ENCODE measurements at regions not wholly inside any gene's neighbourhood (a gene's known extent, or its start where the extent isn't known, plus 50 kb on each side); places are given as distances from the start of the nearest gene placed in this dataset.
A peak's percentile ranks its signal among the peaks of the same experiment; 100 is the strongest.

- TF ChIP-seq, protein P1, sequence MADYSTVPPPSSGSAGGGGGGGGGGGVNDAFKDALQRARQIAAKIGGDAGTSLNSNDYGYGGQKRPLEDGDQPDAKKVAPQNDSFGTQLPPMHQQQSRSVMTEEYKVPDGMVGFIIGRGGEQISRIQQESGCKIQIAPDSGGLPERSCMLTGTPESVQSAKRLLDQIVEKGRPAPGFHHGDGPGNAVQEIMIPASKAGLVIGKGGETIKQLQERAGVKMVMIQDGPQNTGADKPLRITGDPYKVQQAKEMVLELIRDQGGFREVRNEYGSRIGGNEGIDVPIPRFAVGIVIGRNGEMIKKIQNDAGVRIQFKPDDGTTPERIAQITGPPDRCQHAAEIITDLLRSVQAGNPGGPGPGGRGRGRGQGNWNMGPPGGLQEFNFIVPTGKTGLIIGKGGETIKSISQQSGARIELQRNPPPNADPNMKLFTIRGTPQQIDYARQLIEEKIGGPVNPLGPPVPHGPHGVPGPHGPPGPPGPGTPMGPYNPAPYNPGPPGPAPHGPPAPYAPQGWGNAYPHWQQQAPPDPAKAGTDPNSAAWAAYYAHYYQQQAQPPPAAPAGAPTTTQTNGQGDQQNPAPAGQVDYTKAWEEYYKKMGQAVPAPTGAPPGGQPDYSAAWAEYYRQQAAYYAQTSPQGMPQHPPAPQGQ (CRISPR knock-in tag; IDR thresholded peaks at IDR 0.05; ENCODE audit: borderline replicate concordance) = no peak
- TF ChIP-seq SETDB1 (CRISPR knock-in tag; IDR thresholded peaks at IDR 0.05; ENCODE audit: borderline replicate concordance) (no peak), ZNF678 (CRISPR knock-in tag; IDR thresholded peaks at IDR 0.05) (no peak), ZFP82 (CRISPR knock-in tag; IDR thresholded peaks at IDR 0.05; ENCODE audit: borderline replicate concordance) (no peak), SALL1 (CRISPR knock-in tag; IDR thresholded peaks at IDR 0.05) (peak; percentile 100), SKIL (CRISPR knock-in tag; IDR thresholded peaks at IDR 0.05; ENCODE audit: borderline replicate concordance) (no peak), TFDP1 (CRISPR knock-in tag; IDR thresholded peaks at IDR 0.05; ENCODE audit: borderline replicate concordance) (no peak), ZBTB21 (CRISPR knock-in tag; IDR thresholded peaks at IDR 0.05) (no peak), BHLHE40 (IDR thresholded peaks at IDR 0.05; ENCODE audit: low read length) (no peak), ZNF780A (CRISPR knock-in tag; IDR thresholded peaks at IDR 0.05) (no peak), ZNF564 (CRISPR knock-in tag; IDR thresholded peaks at IDR 0.05) (no peak)
- TF ChIP-seq, protein P2, sequence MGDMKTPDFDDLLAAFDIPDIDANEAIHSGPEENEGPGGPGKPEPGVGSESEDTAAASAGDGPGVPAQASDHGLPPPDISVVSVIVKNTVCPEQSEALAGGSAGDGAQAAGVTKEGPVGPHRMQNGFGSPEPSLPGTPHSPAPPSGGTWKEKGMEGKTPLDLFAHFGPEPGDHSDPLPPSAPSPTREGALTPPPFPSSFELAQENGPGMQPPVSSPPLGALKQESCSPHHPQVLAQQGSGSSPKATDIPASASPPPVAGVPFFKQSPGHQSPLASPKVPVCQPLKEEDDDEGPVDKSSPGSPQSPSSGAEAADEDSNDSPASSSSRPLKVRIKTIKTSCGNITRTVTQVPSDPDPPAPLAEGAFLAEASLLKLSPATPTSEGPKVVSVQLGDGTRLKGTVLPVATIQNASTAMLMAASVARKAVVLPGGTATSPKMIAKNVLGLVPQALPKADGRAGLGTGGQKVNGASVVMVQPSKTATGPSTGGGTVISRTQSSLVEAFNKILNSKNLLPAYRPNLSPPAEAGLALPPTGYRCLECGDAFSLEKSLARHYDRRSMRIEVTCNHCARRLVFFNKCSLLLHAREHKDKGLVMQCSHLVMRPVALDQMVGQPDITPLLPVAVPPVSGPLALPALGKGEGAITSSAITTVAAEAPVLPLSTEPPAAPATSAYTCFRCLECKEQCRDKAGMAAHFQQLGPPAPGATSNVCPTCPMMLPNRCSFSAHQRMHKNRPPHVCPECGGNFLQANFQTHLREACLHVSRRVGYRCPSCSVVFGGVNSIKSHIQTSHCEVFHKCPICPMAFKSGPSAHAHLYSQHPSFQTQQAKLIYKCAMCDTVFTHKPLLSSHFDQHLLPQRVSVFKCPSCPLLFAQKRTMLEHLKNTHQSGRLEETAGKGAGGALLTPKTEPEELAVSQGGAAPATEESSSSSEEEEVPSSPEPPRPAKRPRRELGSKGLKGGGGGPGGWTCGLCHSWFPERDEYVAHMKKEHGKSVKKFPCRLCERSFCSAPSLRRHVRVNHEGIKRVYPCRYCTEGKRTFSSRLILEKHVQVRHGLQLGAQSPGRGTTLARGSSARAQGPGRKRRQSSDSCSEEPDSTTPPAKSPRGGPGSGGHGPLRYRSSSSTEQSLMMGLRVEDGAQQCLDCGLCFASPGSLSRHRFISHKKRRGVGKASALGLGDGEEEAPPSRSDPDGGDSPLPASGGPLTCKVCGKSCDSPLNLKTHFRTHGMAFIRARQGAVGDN (CRISPR knock-in tag; IDR thresholded peaks at IDR 0.05) = peak; percentile 98
- TF ChIP-seq, protein P3, sequence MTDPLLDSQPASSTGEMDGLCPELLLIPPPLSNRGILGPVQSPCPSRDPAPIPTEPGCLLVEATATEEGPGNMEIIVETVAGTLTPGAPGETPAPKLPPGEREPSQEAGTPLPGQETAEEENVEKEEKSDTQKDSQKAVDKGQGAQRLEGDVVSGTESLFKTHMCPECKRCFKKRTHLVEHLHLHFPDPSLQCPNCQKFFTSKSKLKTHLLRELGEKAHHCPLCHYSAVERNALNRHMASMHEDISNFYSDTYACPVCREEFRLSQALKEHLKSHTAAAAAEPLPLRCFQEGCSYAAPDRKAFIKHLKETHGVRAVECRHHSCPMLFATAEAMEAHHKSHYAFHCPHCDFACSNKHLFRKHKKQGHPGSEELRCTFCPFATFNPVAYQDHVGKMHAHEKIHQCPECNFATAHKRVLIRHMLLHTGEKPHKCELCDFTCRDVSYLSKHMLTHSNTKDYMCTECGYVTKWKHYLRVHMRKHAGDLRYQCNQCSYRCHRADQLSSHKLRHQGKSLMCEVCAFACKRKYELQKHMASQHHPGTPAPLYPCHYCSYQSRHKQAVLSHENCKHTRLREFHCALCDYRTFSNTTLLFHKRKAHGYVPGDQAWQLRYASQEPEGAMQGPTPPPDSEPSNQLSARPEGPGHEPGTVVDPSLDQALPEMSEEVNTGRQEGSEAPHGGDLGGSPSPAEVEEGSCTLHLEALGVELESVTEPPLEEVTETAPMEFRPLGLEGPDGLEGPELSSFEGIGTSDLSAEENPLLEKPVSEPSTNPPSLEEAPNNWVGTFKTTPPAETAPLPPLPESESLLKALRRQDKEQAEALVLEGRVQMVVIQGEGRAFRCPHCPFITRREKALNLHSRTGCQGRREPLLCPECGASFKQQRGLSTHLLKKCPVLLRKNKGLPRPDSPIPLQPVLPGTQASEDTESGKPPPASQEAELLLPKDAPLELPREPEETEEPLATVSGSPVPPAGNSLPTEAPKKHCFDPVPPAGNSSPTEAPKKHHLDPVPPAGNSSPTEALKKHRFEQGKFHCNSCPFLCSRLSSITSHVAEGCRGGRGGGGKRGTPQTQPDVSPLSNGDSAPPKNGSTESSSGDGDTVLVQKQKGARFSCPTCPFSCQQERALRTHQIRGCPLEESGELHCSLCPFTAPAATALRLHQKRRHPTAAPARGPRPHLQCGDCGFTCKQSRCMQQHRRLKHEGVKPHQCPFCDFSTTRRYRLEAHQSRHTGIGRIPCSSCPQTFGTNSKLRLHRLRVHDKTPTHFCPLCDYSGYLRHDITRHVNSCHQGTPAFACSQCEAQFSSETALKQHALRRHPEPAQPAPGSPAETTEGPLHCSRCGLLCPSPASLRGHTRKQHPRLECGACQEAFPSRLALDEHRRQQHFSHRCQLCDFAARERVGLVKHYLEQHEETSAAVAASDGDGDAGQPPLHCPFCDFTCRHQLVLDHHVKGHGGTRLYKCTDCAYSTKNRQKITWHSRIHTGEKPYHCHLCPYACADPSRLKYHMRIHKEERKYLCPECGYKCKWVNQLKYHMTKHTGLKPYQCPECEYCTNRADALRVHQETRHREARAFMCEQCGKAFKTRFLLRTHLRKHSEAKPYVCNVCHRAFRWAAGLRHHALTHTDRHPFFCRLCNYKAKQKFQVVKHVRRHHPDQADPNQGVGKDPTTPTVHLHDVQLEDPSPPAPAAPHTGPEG (CRISPR knock-in tag; IDR thresholded peaks at IDR 0.05) = 0 out of 2 replicates have a peak, but pooled peaks have one; percentile 48
Measured at GRCh38 chr12:123062681-123063486, 82.4 kb downstream of the ARL6IP4 start (continued).

Data from HepG2 (cell line).